ENCODE measurements at regions not wholly inside any gene's neighbourhood (a gene's known extent, or its start where the extent isn't known, plus 50 kb on each side); places are given as distances from the start of the nearest gene placed in this dataset.

- TF ChIP-seq CTCF (IDR thresholded peaks at IDR 0.05 in 4 of 5, conservative IDR thresholded peaks at IDR 0.05 in 1 of 5), result no peak
- no peak for TF ChIP-seq POLR2A (IDR thresholded peaks at IDR 0.05)
These were observed 777.6 kb upstream of the NCAM2 start for GRCh38 chr21:20220586-20220985.

Measured in gastrocnemius medialis (tissue), 4 donors.